ENCODE measurements at regions not wholly inside any gene's neighbourhood (a gene's known extent, or its start where the extent isn't known, plus 50 kb on each side); places are given as distances from the start of the nearest gene placed in this dataset.

GRCh38 chr7:142409471-142409870 lies 151.6 kb upstream of the PRSS58 start:
- TF ChIP-seq CTCF (IDR thresholded peaks at IDR 0.05) (no peak), POLR2A (IDR thresholded peaks at IDR 0.05) (no peak)

Data from breast epithelium (tissue), 3 donors.